ENCODE measurements at regions not wholly inside any gene's neighbourhood (a gene's known extent, or its start where the extent isn't known, plus 50 kb on each side); places are given as distances from the start of the nearest gene placed in this dataset.

GRCh38 chr4:29262986-29263385, 1457.2 kb upstream of the PCDH7 start:
- TF ChIP-seq CTCF (IDR thresholded peaks at IDR 0.05) (no peak), ZFX (IDR thresholded peaks at IDR 0.05; ENCODE audit: borderline replicate concordance) (no peak)
